PC-3 (cell line): ENCODE measurements at regions not wholly inside any gene's neighbourhood (a gene's known extent, or its start where the extent isn't known, plus 50 kb on each side); places are given as distances from the start of the nearest gene placed in this dataset.

Source experiments
- CTCF ChIP-seq: fragments of 300-600 bp; sonication (generic); conservative IDR thresholded peaks from 2 replicates; pipeline ENCODE4 v1.5.1; 2017; ENCODE audit warnings: antibody characterized with exemption, low read depth, mild to moderate bottlenecking, low read length
- EZH2phosphoT487 ChIP-seq: fragments of 300-600 bp; sonication (generic); IDR thresholded peaks from 2 replicates; pipeline ENCODE4 v1.6.1; 2018; ENCODE audit warnings: mild to moderate bottlenecking, antibody characterized with exemption, low read length, borderline replicate concordance

DNA sequence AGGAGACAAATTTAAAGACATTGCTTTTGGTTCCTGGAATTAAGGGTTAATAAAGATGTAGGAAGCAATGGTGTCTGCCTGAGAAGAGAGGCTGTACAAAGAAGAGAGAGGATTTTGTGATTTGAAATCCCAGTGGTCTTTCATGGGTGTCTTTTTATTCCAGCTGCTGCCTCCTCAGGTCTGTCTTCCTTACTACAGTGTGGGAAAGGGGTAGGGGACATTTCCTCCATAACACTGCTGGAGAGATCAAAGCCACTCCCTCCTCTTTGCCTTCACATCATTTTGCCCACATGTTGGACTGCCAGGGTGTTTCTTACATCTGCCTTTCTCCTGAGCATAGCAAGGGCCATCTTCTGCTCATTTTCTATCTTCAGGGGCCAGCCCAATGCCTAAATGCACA lies 348.5 kb downstream of the EN1 start:
- TF ChIP-seq EZH2phosphoT487 (no peak), CTCF (no peak)
